ENCODE measurements at regions not wholly inside any gene's neighbourhood (a gene's known extent, or its start where the extent isn't known, plus 50 kb on each side); places are given as distances from the start of the nearest gene placed in this dataset.

- no peak for DNase-seq (ENCODE audit: low read depth in 1 of 2, low spot score in 1 of 2)
- no peaks in the 10 kb centered on the region for H3K9me3 ChIP-seq (ENCODE audit: low read depth)
- H3K27ac ChIP-seq, result no peak overlapping the region
- H3K27me3 ChIP-seq, result peaks cover 3% of the 10 kb centered on the region
- no peaks in the 10 kb centered on the region for H3K36me3 ChIP-seq
- no peak overlapping the region for H3K4me3 ChIP-seq
- no peak for TF ChIP-seq CTCF (IDR thresholded peaks at IDR 0.05; ENCODE audit: low read depth, low read length)
- H3K4me1 ChIP-seq (ENCODE audit: low read depth), result no peaks in the 10 kb centered on the region
Observed at GRCh38 chr1:229891227-229891626, 175.8 kb upstream of the GALNT2 start.

GRCh38 chr1:229892515-229893117 lies 174.4 kb upstream of the GALNT2 start:
- Histone ChIP-seq H3K9me3 (ENCODE audit: low read depth) (no peaks in the 10 kb centered on the region), H3K27ac (no peak overlapping the region), H3K4me3 (no peak overlapping the region), H3K36me3 (no peaks in the 10 kb centered on the region), H3K4me1 (ENCODE audit: low read depth) (no peaks in the 10 kb centered on the region), H3K27me3 (peaks cover 3% of the 10 kb centered on the region)
- TF ChIP-seq CTCF (IDR thresholded peaks at IDR 0.05; ENCODE audit: low read depth, low read length), result no peak
- no peak for DNase-seq (ENCODE audit: low read depth in 1 of 2, low spot score in 1 of 2)

GRCh38 chr1:229893762-229894444 lies 173.1 kb upstream of the GALNT2 start:
- TF ChIP-seq CTCF (IDR thresholded peaks at IDR 0.05; ENCODE audit: low read depth, low read length), result no peak

GRCh38 chr1:229894532-229894931 lies 172.5 kb upstream of the GALNT2 start:
- TF ChIP-seq CTCF (IDR thresholded peaks at IDR 0.05; ENCODE audit: low read depth, low read length), result no peak
- H3K4me1 ChIP-seq (ENCODE audit: low read depth), result no peaks in the 10 kb centered on the region
- no peaks in the 10 kb centered on the region for H3K36me3 ChIP-seq
- DNase-seq (ENCODE audit: low read depth in 1 of 2, low spot score in 1 of 2), result no peak
- peaks cover 3% of the 10 kb centered on the region for H3K27me3 ChIP-seq
- no peaks in the 10 kb centered on the region for H3K9me3 ChIP-seq (ENCODE audit: low read depth)
- no peak overlapping the region for H3K27ac ChIP-seq
- no peak overlapping the region for H3K4me3 ChIP-seq

More at GRCh38 chr1:229893762-229894444, 173.1 kb upstream of the GALNT2 start:
- H3K36me3 ChIP-seq, result no peaks in the 10 kb centered on the region
- no peak overlapping the region for H3K27ac ChIP-seq
- no peak overlapping the region for H3K4me3 ChIP-seq
- no peaks in the 10 kb centered on the region for H3K9me3 ChIP-seq (ENCODE audit: low read depth)
- no peak for DNase-seq (ENCODE audit: low read depth in 1 of 2, low spot score in 1 of 2)
- peaks cover 3% of the 10 kb centered on the region for H3K27me3 ChIP-seq
- no peaks in the 10 kb centered on the region for H3K4me1 ChIP-seq (ENCODE audit: low read depth)

- peaks cover 3% of the 10 kb centered on the region for H3K27me3 ChIP-seq
- no peak for TF ChIP-seq CTCF (IDR thresholded peaks at IDR 0.05; ENCODE audit: low read depth, low read length)
- no peaks in the 10 kb centered on the region for H3K4me1 ChIP-seq (ENCODE audit: low read depth)
- no peaks in the 10 kb centered on the region for H3K36me3 ChIP-seq
- DNase-seq (ENCODE audit: low read depth in 1 of 2, low spot score in 1 of 2), result no peak
- no peak overlapping the region for H3K27ac ChIP-seq
- no peak overlapping the region for H3K4me3 ChIP-seq
- no peaks in the 10 kb centered on the region for H3K9me3 ChIP-seq (ENCODE audit: low read depth)
Observed at GRCh38 chr1:229895605-229896004, 171.4 kb upstream of the GALNT2 start.
